CD4-positive, alpha-beta T cell treated with Interleukin-17A for 1 hour (primary cell): ENCODE measurements at regions not wholly inside any gene's neighbourhood (a gene's known extent, or its start where the extent isn't known, plus 50 kb on each side); places are given as distances from the start of the nearest gene placed in this dataset.
"Not testable (repeated sequence)": the region's sequence is repeated elsewhere in the genome, so short reads cannot be mapped to it uniquely, and the experiment has no call there.

ENCODE experiments used
- DNase-seq: peaks from one replicate; pipeline ENCODE4 v3.0.0-alpha.2; 2020

DNA sequence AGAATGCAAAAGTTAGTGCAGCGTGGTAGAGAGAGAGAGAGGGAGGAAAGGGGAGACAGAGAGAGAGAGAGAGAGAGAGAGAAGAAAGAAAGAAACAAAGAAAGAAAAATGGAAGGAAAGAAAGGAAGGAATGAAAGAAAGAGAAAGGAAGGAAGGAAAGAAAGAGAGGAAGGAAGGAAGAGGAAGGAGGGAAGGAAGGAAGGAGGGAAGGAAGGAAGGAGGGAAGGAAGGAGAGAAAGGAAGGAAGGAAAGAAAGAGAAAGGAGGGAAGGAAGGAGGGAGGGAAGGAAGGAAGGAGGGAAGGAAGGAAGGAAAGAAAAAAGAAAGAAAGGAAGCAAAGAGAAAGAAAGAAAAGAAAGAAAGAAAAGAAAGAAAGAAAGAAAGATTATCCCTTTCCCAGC is 209.8 kb upstream of the MYO3A start:
- no peak for DNase-seq

DNA sequence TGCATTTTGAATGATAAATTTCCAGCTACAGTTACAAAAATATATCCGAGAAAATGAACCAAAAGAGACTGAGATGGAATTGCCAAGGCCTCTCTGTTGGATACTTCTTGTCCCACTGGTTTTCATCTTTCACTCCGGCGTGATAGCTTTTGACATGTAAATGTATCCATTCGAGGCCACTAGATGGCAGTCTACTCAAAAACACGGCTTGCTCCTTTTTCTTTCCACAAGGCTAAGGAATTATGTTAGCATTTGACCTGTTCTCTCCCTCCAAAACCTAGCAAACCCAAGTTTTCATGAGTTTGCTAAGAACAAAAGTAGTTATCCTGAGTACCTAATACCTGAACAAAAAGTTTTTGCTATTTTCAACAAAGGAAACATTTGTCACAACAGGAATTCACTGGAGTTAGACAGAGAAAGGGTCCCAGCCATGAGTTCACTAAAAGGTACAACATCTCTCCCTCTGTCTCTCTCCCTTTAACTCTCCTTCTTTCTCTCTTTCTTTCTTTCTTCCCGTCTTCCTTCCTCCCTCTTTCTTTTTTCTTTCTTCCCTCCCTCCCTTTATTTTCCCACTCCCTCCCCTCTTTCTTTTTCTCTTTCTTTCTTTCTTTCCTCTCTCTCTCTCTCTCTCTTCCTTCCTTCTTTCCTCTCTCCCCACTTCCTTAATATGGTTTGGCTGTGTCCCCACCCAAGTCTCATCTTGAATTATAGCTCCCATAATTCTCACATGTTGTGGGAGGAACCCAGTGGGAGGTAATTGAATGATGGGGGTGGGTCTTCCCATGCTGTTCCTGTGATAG is 207.9 kb upstream of the MYO3A start:
- DNase-seq: peak; percentile 36

DNA sequence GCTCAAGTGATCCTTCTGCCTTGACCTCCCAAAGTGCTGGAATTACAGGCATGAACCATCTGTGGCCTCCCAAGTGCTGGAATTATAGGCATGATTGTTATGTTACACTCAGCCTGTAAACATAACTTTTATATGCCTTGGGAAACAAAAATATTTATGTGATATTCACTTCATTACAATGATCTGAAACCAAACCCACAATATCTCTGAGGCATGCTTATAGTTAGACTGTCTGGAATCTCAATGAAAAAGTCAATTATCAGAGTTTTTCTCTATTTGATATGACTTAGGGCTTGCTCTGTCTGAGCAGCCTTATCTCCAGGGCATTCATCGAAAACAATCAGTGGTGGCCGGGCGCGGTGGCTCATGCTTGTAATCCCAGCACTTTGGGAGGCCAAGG is 195.3 kb upstream of the MYO3A start:
- no peak for DNase-seq

DNA sequence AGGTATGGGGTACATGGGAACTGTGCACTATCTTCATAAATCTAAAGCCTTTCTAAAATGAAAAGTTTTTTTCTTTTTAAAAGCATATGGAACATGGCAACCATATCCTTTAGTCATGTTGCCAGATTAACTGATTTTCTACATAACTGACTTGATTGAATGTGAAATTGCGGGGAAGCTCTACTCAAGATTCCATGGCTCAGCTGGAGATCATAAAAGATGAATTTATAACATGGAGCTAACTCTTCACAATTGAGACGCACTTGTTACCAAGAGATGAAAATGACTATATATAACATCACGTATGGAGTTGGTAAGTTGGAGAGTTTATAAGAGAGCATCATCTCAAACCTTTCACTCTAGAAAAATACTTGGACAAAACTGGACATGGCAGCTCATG is 190.2 kb upstream of the MYO3A start:
- DNase-seq: no peak

DNA sequence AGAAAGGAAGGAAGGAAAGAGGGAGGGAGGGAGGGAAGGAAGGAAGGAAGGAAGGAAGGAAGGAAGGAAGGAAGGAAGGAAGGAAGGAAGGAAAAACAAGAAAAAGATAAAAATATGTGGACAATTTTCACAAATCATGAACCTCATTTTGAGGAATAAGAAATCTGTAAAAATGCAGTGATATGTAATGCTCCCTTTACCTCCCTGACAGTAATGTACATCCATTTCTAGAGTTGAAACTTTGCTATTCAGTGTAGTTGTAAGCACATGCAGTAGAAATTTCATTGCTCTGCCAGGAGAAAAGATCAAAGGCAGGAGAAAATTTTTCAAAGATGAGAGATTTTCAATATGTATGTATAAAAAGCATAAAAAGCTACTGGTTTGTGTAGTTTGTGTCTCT is 189.5 kb upstream of the MYO3A start:
- DNase-seq: no peak

DNA sequence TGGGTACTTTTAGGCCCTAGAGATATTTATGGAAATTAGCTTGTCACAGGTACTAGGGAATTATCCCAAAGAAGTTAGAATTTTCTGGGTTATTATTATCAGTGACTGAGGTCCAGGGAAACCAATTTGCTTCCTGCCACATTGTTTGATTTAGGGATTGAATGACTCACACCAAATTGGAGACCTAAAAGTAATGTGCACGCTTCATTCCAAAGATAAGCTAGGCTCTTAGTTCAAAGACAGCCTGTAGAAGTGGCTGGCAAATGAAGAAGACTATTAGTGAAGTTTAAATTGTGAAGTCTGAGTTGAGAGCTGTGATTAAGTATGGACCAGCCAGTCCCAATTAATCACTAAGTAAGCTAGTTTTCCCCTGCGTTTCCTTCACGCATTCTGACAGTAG is 188.1 kb upstream of the MYO3A start:
- DNase-seq: no peak

DNA sequence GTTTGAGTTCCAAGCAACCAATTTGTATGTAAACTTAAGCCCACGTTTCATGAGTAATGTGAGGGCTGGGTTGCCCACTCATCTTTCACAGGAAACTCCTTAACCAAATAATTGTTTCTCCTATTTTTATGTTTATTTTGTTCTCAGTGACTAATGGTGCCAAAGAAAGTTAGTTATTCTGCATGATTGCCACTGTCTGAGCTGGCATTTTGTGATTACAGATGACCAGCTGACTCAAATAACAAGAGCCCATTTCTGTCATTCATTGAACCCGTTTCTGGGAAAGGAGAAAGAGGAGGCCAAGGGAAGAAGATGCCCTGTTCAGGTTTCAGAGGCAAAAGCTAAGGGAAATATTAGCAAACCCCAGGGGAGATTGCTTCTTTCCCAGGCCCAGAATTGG is 186.9 kb upstream of the MYO3A start:
- DNase-seq: no peak

DNA sequence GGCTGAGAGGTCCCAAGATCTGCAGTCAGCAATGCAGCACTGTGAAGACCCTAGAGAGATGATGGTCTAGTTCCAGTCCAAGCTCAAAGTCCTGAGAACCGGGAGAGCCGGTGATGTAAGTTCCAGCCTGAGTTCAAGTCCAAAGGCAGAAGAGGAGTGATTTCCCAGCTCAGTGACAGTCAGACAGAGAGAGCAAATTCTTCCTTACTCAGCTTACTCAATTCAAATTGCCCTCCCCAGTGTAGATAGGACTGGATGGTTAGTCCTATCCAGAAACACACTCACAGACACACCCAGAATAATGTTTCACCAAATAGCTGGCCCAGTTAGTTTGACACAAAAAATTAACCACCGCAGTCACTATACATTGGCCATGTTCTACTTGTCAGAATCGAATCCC is 185.5 kb upstream of the MYO3A start:
- DNase-seq: no peak

DNA sequence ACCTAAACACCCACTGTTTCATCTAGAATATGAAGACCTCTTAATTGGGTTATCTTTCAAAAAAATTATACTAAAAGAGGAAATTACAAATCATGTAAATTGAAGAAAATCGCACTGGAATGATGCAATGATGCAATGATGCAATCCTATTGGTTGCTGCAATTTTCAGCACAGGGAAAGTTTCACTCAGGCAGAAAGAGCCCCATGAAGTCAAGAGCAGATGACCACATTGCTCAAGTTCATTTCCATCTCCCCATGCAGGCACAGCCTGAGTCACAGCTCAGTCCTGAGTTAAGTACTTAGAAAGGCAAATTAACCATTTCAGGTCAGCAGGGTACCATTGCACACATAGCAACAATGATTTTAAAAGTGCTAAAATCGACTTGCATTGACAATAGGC is 180.3 kb upstream of the MYO3A start:
- no peak for DNase-seq

DNA sequence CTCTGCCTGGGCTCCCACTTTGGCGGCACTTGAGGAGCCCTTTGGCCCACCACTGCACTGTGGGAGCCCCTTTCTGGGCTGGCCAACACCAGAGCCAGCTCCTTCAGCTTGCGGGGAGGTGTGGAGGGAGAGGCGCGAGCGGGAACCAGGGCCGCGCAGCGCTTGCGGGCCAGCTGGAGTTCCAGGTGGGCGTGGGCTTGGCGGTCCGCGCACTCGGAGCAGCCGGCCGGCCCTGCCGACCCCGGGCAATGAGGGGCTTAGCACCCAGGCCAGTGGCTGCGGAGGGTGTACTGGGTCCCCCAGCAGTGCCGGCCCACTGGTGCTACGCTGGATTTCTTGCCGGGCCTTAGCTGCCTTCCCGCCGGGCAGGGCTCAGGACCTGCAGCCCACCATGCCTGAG is 178.2 kb upstream of the MYO3A start:
- DNase-seq: not testable (repeated sequence)

DNA sequence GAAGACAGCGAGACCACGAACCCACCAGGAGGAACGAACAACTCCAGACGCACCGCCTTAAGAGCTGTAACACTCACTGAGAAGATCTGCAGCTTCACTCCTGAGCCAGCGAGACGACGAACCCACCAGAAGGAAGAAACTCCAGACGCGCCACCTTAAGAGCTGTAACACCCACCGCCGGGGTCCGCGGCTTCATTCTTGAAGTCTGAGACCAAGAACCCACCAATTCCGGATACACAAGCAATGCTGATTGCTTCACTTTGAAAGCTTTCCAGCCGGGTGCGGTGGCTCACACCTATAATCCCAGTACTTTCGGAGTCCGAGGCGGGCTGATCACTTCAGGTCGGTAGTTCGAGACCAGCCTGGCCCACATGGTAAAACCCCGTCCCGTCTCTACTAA is 177.2 kb upstream of the MYO3A start:
- DNase-seq: no peak

DNA sequence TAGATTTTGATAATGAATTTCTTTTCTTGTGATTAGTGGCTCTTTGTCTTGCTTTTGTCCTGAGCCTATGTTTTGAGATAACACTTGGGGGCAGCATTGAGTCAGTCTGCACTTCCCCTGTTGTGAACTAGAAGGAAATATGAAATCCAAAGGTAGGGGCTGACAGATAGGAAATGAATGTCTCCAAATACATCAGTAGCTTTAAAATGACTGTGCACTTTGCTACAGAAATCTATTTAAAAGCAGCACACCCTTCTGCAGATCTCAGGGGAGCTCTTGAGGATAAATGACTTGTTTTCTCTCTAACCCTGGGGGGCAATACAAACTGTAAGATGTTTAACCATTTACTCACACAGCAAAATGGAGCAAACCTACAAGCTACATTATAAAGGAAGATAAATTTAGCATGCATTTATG is 176.0 kb upstream of the MYO3A start:
- DNase-seq: no peak

DNA sequence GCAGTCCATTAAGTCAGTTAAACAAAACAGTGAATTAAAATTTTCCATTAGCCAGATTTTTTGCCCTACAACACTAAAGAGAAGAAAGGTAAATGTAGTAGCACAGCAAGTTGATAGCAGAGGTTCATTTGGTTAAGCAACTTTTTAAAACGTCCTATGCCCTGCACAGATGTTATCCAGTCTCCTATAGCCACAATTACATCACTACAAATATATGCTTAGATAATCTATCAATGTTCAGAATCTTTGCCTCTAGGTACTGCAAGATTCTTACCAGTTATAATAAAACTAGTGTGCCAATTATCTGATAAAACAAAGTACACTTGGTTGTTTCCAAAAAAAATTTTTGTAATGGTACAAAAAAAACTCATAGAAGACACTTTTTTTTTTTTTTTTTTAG is 175.5 kb upstream of the MYO3A start:
- DNase-seq: no peak

DNA sequence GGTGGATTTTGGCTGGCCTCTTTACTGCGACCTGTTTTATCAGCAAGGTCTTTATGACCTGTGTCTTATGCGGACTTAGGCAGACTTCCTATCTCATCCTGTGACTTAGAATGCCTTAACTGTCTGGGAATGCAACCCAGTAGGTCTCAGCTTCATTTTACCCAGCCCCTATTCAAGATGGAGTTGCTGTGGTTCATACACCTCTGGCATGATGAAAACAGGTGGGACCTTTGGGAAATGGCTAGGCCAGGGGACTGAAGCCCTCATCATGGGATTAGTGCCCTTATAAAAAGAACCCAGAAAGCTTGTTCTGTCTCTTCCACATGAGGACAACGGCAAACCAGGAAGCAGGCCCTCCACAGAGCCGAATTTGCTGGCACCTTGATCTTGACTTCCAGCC is 172.1 kb upstream of the MYO3A start:
- DNase-seq: no peak

DNA sequence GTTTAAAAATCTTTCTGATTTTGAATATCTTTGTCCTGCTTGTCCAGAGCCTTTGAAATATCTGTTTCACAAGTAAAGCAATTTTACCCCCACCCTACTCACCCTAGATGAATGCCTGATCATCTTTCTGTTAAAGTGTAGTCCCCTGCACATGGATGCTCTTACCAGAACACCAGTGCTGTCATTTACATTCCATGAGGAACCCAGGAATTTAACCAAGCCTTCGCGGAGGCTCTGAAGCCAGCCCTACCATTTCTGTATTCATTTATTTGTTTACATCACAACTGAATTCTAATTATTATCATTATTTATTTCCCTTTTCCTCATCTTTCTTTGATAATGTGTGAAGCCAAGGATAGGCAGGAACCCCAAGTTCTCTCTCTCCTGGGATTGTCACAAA is 167.8 kb upstream of the MYO3A start:
- DNase-seq: no peak

DNA sequence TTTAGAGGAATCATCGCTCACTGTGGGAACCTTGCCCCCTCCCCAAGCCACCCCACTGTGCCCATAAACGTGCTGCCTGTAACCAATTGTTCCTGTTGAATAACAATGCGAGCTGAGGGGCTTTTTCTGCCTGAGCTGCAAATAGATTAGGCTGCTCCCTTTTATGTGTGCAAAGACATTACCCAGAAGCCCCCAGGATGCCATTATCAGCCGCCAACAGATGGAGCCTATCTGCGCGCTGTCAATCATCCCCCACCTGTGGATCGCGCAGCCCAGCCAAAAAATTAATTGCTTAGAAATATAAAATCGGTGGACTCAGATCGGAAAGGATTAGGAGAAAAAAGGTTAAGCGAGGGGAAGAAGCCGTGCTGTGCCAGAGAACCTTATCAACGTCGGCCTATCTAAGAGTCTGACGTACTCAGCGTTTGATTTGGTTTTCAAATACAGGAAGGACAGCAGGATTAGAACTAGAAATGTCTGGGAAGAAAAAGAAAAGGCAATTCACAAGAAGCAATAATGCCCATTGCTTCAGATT is 167.3 kb upstream of the MYO3A start:
- no peak for DNase-seq

DNA sequence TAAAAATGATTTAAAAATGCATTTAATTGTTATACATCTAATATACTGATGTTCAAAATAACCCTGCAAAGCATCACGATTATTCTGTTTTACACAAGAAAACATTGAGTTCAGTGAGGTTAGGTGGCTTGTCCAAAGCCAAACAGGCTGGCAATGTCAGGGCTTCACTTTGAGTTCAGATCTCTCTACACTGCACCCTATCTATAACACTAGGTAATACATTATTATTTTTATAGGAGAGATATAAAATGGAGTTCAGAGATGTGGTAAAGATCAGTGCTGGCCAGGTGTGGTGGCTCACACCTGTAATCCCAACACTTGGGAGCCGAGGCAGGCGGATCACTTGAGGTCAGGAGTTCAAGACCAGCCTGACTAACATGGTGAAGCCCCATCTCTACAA is 165.9 kb upstream of the MYO3A start:
- no peak for DNase-seq

DNA sequence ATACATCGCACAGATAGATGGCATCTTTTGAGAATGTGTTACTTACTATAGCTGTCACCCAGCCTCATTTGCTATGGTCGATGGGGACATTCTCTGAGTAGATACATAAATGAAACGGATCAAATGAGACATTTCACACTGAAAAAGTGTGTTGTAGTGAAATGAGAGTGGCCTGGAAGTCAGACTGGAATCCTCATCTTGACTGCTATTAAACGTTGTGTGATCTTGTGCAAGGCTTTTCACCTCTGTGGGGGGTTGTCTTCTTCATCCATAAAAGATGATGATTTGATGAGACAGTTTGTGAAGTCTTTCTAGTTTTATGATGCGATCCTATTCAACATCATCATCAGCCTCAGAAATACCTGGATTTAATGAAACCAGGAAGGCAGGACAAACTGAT is 155.4 kb upstream of the MYO3A start:
- no peak for DNase-seq

DNA sequence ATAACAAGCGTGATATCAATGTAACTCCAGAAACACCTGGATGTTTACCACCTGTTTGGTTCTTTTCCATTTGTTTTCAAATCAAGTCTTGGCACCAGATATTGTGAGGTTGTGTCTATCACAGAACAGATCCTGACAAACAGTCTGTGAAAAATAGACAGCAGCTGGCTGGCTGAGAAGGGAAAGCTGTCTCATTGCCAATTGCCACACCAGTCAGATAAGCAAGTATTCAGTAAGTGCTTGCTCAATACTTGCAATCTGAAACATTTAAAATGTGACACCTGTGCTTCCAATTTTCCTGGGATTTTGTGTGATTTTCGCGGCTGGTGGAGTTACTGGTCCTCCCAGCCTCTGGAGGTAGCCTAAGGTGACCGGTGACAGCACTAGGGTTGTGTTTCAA is 147.9 kb upstream of the MYO3A start:
- no peak for DNase-seq

DNA sequence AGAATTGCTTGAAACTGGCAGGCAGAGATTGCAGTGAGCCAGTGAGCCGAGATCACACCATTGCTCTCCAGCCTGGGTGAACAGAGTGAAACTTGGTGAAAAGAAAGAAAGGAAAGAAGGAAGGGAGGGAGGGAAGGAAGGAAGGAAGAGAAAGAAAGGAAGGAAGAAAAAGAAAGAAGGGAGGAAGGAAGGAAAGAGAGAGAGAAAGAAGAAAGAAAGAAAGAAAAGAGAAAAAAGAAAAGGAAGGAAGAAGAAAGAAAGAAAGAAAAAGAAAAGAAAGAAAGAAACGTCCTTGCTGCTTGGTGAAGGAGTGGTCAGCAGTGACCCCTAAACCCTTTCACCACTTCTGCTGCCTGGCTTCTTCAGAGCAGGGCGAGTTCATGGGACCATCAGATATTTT is 147.1 kb upstream of the MYO3A start:
- no peak for DNase-seq

DNA sequence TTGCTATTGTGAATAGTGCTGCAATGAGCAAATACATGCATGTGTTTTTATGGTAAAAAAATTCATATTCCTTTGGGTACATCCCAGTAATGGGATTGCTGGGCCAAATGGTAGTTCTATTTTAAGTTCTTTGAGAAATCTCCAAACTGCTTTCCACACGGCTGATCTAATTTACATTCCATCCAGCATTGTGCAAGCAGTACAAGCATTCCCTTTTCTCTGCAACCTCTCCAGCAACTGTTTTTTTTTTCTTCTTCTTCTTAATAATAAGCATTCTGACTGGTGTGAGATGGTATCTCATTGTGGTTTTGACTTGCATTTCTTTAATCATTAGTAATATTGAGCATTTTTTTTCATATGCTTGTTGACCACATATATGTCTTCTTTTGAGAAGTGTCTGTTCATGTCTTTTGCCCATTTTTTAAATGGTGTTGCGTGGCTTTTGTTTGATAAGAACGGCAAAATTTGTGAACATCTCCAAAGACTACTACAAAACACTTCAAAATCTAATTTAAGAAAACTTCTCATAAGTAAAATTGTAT is 136.1 kb upstream of the MYO3A start:
- no peak for DNase-seq

DNA sequence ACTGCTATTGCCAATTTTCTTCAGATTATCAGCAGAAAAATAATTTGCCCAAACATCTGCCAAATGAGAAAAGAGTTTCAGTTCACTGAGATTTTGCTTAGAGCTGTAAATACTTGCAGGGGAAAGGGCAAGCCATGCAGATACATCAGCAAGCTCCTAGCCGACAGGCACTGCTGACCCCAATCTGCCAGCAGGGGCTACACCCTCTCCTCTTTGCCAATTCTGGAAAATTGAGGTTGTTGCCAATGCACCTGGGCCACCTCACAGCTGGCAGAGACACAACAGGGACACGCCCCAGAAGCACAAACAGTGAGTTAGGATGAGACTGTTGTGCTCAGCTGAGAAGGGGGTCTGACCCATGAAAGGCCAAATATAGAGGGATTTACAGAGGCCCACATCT is 129.5 kb upstream of the MYO3A start:
- no peak for DNase-seq

DNA sequence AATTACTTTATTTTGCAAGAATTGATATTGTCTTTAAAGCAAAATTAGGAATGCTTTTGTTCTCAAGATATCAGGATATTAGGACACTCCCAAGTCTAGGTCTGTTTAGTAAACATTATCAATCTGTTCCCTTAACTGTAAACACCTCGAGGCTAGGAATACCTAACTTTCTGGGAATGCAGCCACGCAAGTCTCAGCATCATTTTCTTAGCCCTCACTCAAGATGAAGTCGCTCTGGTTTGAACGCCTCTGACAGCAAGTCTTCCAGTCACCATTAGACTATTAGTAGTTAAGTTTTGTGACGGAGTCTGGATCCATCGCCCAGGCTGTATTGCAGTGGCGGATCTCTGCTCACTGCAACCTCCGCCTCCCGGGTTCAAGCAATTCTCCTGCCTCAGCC is 128.0 kb upstream of the MYO3A start:
- no peak for DNase-seq

DNA sequence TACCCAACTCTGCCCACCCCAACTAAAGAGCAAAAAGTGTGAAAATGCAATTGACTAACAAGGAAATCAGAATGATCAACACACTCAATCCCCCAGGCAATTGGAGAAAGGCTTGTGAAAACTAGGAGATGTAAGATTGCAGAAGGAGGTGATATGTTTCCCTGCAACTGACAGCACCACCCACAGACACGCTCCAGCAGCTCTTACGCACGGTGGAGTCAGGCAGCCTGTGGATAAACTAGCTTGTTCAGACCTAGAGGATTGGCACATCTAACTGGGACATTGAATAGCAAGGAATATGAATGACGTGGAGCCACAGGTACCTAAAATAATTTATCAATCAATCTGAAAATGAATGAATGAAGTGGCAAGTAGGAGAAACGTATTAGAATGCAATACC is 125.7 kb upstream of the MYO3A start:
- no peak for DNase-seq
